ENCODE measurements at regions not wholly inside any gene's neighbourhood (a gene's known extent, or its start where the extent isn't known, plus 50 kb on each side); places are given as distances from the start of the nearest gene placed in this dataset.

GRCh38 chr2:225140723-225141122 lies 98.5 kb upstream of the DOCK10 start:
- DNase-seq (ENCODE audit: low read depth, low spot score) = no peak

GRCh38 chr2:225137971-225138370 lies 95.7 kb upstream of the DOCK10 start:
- no peak for DNase-seq (ENCODE audit: low read depth, low spot score)

GRCh38 chr2:225136552-225136951 lies 94.3 kb upstream of the DOCK10 start:
- DNase-seq (ENCODE audit: low read depth, low spot score) = no peak

- no peak for DNase-seq (ENCODE audit: low read depth, low spot score)
Observed at GRCh38 chr2:225131898-225132297, 89.6 kb upstream of the DOCK10 start.

- DNase-seq (ENCODE audit: low read depth, low spot score) = no peak
Observed at GRCh38 chr2:225130093-225130492, 87.8 kb upstream of the DOCK10 start.

- no peak for DNase-seq (ENCODE audit: low read depth, low spot score)
Observed at GRCh38 chr2:225124311-225125017, 82.2 kb upstream of the DOCK10 start.

GRCh38 chr2:225122583-225123486 lies 80.6 kb upstream of the DOCK10 start:
- no peak for DNase-seq (ENCODE audit: low read depth, low spot score)

- DNase-seq (ENCODE audit: low read depth, low spot score) = no peak
Observed at GRCh38 chr2:225122007-225122406, 79.7 kb upstream of the DOCK10 start.

- DNase-seq (ENCODE audit: low read depth, low spot score) = no peak
Observed at GRCh38 chr2:225120186-225120585, 77.9 kb upstream of the DOCK10 start.

GRCh38 chr2:225117051-225117716 lies 74.9 kb upstream of the DOCK10 start:
- no peak for DNase-seq (ENCODE audit: low read depth, low spot score)

GRCh38 chr2:225114786-225115323 lies 72.6 kb upstream of the DOCK10 start:
- no peak for DNase-seq (ENCODE audit: low read depth, low spot score)

- no peak for DNase-seq (ENCODE audit: low read depth, low spot score)
Observed at GRCh38 chr2:225113371-225114015, 71.2 kb upstream of the DOCK10 start.

- no peak for DNase-seq (ENCODE audit: low read depth, low spot score)
Observed at GRCh38 chr2:225112362-225113126, 70.3 kb upstream of the DOCK10 start.

GRCh38 chr2:225108805-225109204 lies 66.5 kb upstream of the DOCK10 start:
- DNase-seq (ENCODE audit: low read depth, low spot score) = no peak

GRCh38 chr2:225104971-225105370 lies 62.7 kb upstream of the DOCK10 start:
- no peak for DNase-seq (ENCODE audit: low read depth, low spot score)

- DNase-seq (ENCODE audit: low read depth, low spot score) = no peak
Observed at GRCh38 chr2:225104321-225104720, 62.1 kb upstream of the DOCK10 start.

- no peak for DNase-seq (ENCODE audit: low read depth, low spot score)
Observed at GRCh38 chr2:225103737-225104141, 61.5 kb upstream of the DOCK10 start.

GRCh38 chr2:225100856-225101294 lies 58.6 kb upstream of the DOCK10 start:
- no peak for DNase-seq (ENCODE audit: low read depth, low spot score)

- DNase-seq (ENCODE audit: low read depth, low spot score) = no peak
Observed at GRCh38 chr2:225100269-225100668, 58.0 kb upstream of the DOCK10 start.

GRCh38 chr2:225097035-225097434 lies 54.8 kb upstream of the DOCK10 start:
- no peak for DNase-seq (ENCODE audit: low read depth, low spot score)
